22Rv1 (cell line): ENCODE measurements at regions not wholly inside any gene's neighbourhood (a gene's known extent, or its start where the extent isn't known, plus 50 kb on each side); places are given as distances from the start of the nearest gene placed in this dataset.
A peak's percentile ranks its signal among the peaks of the same experiment; 100 is the strongest.

ENCODE experiments used
- H3K27ac ChIP-seq: fragments of 450-650 bp; 2 replicates; pipeline ENCODE4 v1.5.1; 2017
- CTCF ChIP-seq: fragments of 450-650 bp; IDR thresholded peaks from 2 replicates; pipeline ENCODE4 v1.5.1; 2017; ENCODE audit warnings: mild to moderate bottlenecking
- ZFX ChIP-seq: fragments of 450-650 bp; IDR thresholded peaks from 2 replicates; pipeline ENCODE4 v1.6.1; 2017; ENCODE audit warnings: antibody characterized with exemption, borderline replicate concordance

DNA sequence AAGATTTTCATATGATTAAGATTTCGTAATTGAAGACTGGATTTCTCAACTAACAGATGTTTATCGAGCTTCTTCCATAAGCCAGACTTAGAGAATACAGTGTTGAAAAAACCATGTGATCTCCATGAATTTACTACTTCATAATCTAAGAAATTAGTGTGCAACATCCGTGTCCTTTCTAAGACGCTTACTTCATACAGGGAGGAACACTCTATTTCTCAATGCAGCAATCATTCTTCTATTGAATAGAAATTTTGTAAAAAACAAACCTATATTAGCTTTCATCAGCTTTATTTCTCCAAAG, 946.3 kb downstream of the KCNJ2 start:
- no peak overlapping the region for H3K27ac ChIP-seq
- TF ChIP-seq CTCF (no peak), ZFX (no peak)

- no peak overlapping the region for H3K27ac ChIP-seq
- no peak for TF ChIP-seq ZFX
- no peak for TF ChIP-seq CTCF
Observed at GRCh38 chr17:71117466-71117865, 948.1 kb downstream of the KCNJ2 start.

DNA sequence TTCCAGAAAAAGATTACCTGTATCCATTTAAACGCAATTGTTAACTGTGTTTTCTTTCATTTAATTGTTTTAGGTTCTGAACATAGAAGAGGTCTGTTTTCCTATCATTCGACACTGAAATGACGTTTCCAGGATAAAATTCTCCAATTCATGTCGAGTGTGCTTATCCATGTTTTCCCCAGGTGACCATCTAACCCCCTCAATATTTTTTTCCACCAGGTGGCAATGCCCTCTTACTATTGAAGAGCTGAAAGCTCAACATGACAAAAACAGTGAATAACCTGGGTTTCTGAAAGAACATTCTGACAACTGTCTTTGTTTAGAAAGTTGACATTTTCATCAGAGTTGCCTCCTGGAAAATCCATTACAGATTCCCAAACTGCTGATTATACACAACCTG, 948.7 kb downstream of the KCNJ2 start:
- no peak overlapping the region for H3K27ac ChIP-seq
- TF ChIP-seq ZFX (no peak), CTCF (peak; percentile 43)

- no peak for TF ChIP-seq ZFX
- TF ChIP-seq CTCF: no peak
- no peak overlapping the region for H3K27ac ChIP-seq
Observed at GRCh38 chr17:71127416-71127815, 958.1 kb downstream of the KCNJ2 start.

DNA sequence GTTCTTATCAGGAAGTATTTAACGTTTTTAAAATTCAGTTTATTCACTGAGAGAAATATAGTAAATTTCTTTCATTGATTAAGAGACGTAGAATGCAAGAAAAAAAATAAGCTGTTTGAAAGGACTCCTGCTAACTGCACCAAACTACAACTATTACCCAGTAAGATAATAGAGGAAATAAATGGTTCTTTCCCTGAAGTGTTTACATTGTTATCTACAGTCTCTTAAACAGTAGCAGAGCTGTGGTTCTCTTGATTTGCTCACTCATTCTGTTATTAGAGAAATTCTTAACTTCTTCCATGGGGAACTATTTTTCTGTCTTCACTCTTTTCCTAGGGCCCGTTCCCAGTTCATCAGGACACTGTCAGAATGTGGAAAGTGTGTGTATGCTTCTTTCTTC, 973.0 kb downstream of the KCNJ2 start:
- TF ChIP-seq ZFX (no peak), CTCF (no peak)
- H3K27ac ChIP-seq: no peak overlapping the region

DNA sequence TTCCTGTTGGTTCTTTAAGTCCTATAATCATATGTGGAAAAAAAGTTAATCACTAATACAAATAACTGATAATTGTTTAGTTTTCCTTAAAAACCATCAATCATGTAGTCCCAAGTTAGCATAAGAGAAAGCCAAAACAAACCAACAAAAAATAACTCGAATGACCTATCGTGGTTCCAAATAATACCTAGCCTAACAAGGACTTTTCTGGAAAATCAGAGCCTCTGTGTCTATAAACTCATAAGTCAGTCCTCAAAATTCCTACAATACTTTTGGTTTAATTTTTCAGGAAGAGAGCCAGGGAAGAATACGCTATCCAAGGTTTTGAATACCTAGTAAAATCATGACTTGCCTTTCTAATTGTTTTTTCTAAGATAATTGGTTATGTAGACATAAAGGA, 975.3 kb upstream of the SOX9 start:
- no peak for TF ChIP-seq ZFX

GRCh38 chr17:71147906-71148305, 972.9 kb upstream of the SOX9 start:
- H3K27ac ChIP-seq: no peak overlapping the region
- TF ChIP-seq ZFX (no peak), CTCF (no peak)

More for the DNA sequence above, 975.3 kb upstream of the SOX9 start:
- H3K27ac ChIP-seq: no peak overlapping the region

- no peak overlapping the region for H3K27ac ChIP-seq
- TF ChIP-seq ZFX: no peak
- no peak for TF ChIP-seq CTCF
Observed at GRCh38 chr17:71149607-71150006, 971.2 kb upstream of the SOX9 start.
